GM21529 (cell line): ENCODE measurements at regions not wholly inside any gene's neighbourhood (a gene's known extent, or its start where the extent isn't known, plus 50 kb on each side); places are given as distances from the start of the nearest gene placed in this dataset.

Experiments
- ATAC-seq: cut with Tn5 transposase; IDR thresholded peaks from one replicate; pipeline ENCODE4 v1.9.1; 2021; ENCODE audit not compliant: unreplicated experiment

DNA sequence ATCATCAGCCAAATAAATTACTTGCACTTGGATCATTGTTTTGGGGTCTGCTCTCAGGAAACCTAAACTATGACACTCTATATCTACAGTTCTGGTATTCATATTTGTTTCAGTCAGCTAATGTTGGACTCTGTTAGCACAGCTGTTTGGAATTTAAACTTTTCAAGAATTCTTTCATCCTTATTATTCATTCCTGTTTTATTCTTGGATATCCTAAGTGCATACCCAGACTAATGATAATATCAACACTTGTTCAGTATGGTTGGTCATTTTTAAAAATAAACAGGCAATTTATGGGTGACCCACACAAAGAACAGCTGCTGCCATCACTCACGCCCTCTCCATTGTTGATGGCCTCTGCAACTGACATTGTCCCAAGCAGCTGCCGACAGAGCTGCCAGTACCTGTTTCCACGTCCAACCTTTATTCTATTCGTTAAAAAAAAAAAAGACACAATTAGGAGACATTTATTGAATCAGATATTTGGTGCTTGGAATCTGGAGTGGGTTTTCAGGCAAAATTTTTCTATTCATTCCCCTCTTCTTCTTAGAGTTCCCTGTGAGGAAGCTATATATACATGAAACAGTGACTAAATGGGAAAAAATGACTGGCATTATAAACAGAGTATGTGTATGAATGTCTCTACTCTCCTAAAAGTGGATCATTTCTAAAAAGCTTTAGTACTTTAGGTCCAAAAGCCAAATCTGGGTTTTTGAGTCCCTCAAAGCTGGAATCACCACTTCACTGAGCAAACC is 252.1 kb upstream of the NAV3 start:
- no peak for ATAC-seq

DNA sequence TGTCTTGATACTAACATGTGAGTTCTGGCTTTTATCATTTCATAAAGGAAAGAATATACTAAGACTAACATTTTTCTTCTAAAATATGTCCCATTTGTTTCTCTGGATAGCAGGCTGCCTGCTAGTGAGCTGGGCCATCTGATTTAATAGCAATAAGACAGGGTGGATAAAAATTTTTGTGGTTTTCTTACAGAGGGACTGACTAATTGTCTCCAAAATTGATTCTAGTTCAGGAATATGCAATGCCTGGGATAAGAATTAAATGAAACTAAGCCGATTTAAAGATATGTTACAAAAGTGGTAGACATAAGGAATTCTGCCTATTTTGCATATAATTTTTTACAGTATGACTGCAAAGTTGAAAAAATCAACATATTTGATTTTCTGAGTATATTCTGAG is 252.9 kb upstream of the NAV3 start:
- no peak for ATAC-seq

DNA sequence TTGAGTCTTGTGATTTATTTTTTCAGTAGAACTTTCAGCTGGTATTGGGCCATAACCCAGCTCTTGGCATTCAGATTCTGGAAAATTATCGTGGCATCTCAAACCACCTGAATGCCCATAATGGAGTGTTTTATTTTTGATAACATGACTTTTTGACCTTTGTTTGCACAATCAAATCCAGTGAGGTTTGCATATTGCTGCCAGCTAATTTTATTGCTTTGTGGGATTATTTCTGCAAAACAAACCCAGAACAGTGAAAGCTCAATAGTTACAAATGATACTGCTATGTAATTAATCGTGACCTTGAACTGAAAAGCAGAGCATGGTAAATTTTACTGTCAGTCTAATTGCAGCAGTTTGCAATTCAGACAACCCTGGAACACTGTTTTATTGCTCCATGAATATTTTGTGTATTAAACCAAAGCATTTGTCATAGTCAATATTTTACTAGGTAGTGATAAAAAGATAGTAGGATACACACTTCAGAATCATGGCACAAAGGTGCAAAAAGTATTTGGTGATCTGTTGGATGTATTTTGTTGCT is 255.2 kb upstream of the NAV3 start:
- ATAC-seq = no peak

DNA sequence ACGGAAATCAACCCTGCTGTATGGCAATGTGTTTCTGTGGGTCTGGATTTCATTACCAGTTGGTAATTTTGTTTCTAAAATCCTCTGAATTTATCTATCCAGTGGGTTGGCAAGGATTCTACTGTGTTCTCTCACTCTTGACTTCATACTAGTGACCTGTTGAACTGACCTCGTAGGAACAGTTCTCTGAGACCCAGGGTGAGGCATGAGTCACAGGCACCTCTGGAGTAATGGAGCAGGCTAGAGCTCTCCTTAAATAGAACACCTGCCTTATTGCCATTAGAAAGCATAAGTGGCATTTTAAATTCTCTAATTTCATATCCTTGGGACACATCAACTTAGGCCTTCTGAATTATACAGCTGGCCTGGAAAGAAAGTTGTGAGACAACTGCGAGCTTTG is 258.3 kb upstream of the NAV3 start:
- ATAC-seq = no peak

DNA sequence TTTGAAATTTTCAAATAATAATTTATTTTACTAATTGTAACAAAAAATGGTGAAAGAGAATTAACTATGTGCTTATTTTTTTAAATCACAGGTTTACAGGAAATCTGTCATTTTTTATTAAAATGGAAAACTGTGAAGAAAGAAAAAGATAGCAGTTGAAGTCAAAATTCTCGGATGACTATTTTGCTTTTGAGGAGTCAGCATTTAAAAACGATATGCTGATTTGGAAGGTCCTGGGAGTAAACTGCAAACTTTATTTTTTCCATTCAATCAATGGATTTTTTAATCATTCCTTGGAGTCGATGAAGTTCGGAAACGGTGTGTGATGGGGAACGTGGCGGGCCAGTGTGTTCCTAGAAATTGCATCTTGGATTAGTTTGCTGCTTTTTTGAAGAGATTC is 258.9 kb upstream of the NAV3 start:
- no peak for ATAC-seq

DNA sequence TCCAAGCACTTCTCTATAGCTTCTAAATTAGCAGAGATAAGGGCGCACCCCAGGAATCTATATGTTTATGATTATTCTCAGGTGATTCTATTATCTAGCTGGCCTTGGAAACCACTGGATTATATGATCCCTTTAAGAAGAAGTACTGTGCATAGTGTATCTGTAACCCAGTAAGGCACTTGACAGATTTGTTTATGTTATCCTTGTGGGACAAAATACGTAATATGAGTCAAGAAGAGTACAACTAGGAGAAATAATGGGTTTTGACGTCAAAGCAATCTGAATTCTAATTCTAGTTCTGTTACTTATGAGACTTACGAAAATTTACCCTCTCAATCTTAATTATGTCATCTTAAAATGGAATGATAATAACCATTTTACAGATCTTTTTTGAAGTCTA is 259.6 kb upstream of the NAV3 start:
- ATAC-seq = no peak

DNA sequence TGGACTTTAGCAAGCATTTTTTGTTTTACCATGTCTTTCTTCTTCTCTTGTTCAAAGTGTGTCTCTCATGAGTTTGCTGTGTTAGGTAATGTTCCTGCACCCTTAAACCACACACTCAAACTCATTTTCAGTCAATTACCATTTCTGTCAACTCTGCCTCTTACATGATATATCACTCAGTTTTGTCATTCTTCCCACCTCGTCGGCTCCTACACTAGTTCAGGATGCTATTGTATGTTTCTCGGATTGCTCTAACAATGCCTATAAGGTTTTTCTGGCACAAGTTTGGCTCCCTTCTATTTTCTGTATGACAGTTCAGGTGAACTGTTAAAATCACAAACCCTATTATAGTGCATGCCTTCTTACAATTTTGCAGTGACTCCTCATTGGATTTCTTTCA is 260.8 kb upstream of the NAV3 start:
- ATAC-seq = no peak

DNA sequence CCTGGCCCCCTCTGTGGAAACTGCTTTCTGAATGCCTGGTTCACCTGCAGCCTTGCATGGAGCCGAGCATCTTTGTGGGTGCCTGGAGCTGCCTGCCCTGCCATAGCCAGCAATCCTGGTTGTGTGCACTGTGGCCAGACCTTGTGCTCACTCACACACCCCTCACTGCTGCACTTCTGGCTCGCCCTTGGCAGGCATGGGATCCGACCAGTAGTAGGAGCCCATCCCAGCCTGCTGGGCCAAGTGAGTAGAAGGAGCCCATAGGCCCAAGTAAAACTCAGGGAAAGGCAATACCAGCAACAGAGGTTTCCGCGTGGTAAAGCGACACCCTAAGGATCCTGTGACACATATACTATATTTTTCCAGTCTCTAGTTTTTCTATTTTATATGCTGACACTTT is 270.0 kb upstream of the NAV3 start:
- ATAC-seq = no peak

DNA sequence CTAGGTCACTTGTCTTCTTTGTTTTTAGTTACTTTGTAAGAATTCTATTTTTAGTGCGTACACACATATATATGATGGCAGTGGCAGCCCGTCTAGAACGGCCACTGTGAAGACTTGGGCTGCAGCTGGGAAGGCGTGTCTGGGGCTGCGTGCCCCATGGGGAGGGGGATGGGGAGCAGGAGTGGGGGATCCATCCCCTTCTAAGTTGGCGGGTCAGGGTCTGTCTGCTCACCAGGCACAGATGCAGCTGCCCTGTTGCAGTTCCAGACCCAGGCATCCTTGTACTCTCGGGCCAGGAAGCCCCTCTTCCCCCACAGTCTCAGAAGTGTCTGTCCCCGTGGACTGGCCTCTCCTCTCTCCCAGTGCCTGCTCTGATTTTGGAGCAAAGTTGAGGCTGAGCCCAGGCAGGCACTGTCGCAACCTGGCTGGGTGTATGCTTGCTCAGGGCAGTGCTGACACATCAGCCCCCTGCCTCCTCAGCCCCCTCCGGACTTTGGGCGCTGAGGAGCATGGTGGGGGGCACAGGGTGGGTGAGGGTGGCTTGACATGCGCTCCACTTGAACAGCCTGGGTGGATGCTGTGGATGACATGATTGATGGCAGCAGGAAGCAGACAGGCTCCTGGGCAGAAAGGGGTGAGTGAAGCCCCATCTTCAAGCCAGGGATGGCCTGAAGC is 271.2 kb upstream of the NAV3 start:
- ATAC-seq = no peak

DNA sequence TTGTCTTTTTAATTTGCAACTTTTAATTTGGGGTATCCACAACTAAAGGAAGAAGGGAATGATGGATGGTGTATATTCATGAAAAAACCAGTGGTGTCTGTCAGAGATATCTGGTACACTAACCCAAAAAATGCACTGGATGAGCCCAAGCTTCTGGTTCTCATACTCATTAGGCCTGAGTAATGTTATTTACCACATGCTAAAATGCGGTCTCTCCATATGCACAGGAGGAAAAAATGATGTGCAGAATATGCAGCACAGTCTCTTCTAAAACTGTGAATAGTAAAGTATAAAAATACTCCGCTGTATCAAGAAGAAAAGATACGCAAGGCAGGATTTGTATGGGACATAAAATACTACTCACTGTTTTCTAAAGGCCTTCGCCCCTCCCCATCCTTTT is 275.6 kb upstream of the NAV3 start:
- no peak for ATAC-seq

DNA sequence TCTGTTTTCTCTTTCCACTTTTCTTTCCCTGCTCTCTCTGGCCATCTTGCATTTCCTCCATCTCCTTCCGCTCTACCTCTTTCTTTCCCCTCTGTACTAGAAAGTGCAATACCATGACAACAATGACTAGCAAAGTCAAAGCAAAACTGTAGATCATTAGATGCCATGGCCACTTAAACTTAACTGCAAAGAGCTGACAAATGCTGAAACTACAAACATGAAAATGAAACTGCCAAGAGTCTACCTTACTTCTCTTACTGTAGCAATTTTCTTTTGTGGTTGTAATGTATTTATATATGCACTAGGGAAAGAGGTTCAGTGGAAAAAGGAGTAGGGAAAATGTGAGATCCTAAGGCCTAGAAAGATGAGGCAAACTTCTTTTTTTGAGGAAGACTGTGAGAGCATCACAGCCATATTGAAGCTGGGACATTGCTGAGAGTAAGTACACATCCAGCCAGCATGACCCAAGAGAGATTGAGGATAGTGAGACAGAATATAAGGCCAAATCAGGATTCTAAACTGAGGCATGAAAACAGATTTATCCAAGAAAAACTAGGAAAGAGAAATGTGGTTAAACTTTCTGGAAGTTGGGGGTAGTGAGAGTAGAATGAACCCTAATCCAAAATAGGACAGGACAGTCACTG is 276.6 kb upstream of the NAV3 start:
- ATAC-seq = peak; percentile 99

DNA sequence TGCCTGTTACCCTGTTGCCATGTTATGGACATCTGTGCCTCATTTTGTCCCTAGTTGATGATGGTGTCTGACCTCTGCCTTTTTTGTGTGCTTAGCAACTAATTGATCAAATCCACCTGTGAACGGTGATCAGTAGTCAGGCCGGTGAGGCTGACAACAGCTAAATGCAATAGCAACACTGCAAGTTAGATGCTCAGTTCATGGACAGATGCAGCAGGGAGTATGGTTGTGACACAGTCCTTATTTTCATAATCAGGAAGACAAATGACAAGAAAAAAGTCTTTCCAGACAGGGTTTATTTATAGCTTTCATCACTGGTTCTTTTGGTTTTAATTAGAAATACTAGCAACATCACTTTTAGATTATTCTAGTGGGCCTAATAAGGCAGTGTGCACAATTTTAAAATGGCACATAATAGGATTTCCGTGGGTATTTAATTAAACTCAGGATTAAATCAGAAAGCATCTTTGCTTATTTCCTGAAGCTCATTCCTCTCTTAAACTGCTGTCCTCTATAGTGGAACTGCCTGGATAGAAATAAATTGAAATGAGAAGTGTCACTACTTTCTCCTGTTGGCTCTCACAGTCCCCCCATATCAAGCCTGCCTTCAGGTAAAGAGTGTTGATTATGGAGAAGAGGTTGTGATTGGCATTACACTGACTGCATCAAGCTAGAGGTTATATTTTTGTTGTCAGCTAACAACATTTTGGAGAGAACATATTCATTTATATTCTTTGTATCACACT is 281.1 kb upstream of the NAV3 start:
- ATAC-seq = no peak

DNA sequence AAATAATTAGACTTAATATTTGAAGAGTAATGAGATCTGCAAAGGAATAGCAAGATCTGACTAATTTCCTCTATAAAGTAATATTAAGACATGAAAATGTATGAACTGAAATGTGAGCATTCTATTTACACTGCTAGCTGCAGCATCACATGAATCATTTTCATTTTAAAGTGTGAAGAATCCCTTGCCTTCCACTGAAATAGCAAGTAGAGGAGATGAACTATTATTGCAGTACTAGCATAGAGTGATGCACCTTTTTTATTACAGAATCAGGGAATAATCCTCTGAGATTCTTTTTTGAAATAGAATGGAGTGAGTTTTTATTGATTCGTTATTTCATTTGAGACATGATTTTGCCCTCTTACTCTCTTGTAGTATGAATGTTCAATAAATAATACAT is 281.9 kb upstream of the NAV3 start:
- ATAC-seq = no peak

DNA sequence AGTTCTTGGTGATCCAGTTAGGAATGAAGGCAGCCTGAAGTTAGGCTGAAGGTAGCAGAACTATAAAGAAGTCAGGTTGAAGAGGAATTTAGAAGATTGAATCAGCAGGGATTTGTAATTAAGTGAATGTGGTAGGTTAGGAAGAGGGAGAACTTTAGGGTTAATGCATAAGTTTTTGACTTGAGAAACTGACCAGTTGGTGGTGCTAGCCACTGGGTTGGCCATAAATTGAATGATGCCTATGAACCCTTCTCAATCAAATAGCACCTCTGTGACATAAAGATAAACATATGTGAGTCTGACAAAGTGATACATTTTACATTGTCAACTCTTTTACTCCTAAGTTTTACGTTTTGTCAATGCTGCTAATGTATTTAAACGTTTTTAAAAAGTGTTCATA is 290.6 kb upstream of the NAV3 start:
- no peak for ATAC-seq

DNA sequence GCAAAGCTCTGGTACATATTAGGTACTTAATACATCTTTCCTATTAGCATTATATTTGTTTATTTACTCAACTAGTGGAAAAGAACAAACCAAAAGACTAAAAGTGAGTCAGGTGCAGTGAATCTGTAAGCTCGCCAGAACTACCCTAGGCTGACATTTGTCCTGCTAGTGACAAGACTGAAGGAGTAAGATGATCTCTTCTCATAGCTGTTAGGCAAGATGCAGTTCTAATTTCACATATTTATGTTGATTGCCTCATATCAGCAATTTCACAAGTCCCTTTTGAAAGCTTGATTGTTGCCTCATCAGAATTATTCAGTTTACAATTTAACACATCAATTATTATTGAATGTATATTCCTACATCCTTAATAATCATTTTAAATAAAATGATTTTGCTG is 293.0 kb upstream of the NAV3 start:
- no peak for ATAC-seq

DNA sequence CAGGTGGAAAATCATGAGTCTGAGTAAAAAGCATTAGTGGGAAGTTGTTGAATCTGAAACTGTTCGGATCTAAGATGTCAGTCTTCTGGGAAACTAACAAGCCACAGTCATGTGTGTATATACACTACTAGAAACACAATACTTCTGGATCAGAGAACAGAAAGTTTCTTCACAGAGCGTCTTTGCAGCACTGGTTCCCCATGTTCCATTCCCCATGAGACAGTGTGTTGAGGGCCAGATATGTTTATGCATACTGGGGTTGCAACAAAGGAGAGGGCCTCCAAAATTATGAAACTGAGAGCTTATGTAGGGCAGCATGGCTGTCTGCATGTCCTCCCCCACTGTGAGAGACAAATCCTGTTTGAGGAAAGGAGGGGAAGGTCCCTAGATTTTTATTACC is 295.0 kb upstream of the NAV3 start:
- no peak for ATAC-seq

DNA sequence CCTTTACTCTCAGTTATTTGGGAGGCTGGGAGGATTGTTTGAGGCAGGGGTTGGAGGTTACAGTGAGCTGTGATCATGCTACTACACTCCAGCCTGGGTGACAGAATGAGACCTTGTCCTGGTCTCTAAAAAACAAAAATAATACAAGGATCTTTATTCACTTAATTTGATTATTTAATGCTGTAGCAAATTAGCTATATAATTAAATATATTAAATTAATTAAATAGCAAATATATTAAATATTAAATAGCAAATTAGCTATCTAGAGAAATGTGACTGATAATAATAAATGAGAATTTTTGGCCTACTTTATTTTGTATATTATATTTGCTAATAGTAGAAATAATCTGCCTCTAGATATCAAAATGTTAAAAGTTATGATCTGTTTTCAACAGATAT is 298.8 kb upstream of the NAV3 start:
- ATAC-seq = no peak

DNA sequence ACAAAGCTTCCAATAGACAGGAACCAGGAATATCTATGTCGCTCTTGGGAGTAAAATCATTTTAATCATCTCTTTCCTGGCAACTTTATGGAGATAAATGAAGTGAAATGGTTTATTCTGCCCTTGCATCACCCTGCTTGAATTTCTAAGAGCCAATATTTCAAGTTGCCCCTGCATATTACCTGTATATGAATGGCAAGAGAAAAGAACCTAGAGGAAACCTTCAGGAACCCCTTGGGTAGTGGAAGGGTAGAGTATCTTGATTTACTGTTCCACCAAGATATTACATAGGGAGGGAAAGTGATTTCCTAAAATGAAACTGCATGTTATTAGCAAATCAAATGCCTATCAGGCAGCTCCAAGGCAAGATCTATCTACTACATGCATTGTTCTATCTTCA is 308.4 kb upstream of the NAV3 start:
- ATAC-seq = no peak

DNA sequence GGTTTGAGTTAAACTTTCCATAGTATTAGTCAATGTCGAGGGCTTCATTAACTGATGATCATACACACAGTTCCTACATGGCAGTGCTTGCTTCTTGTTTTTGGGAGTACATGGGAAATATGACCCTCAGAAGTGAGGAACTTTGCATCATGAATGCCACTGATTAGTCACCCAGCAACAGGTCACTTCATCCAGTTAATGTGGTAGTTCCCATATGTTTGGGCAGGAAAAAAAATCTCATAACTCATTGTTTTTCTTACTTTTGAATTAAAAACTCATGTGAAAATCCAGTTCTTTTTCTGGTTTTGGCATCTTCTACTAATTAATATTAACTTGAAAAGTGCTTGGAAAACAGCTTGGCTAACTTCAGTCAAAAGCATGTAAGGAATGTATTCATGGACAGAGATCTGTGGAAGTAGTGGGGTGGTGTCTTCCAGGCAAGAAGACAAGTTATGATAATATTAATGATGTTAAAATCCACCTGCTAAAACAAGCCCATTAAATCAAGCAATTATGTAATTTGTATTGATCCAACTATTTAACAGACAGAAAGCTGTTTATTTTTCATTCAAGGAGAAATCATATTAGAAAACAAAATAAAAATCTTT is 309.1 kb upstream of the NAV3 start:
- ATAC-seq = no peak

DNA sequence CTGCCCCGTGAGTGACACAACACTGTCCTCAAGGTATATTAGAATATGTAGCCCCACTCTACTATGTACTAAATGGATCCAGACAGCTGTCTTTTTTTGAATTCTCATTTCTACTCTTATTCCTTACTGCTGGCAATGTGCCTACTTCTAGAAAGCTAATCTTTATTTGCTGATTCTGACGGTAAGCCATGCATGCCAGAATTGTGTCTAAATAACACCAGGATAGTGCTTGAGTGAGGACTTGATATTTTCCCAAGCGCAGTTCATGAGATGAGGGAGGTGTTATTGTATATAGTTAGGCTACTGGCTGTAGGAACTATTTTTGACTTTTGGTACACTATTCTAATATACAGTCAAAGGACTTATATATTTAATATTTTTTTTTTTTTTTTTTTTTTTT is 316.2 kb upstream of the NAV3 start:
- no peak for ATAC-seq

DNA sequence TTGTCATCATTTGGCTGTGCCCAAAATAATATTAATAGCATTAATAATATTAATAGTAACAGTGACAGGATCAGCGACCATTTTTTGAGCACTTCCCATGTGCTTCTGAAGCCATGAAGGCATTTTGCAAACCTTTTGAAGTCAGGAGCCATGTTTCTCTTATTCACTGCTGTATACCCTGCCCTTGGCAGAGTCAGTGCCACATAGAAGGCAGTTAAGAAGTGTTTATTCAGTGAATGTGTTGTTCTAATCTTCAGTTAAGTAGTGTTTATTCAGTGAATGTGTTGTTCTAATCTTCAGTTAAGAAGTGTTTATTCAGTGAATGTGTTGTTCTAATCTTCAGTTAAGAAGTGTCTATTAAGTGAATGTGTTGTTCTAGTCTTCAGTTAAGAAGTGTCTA is 319.7 kb upstream of the NAV3 start:
- no peak for ATAC-seq
